8988T (cell line): ENCODE measurements at regions not wholly inside any gene's neighbourhood (a gene's known extent, or its start where the extent isn't known, plus 50 kb on each side); places are given as distances from the start of the nearest gene placed in this dataset.
"Not testable (repeated sequence)": the region's sequence is repeated elsewhere in the genome, so short reads cannot be mapped to it uniquely, and the experiment has no call there.

Experiments used
- DNase-seq: peaks from one replicate; pipeline ENCODE4 v3.0.0; 2011

DNA sequence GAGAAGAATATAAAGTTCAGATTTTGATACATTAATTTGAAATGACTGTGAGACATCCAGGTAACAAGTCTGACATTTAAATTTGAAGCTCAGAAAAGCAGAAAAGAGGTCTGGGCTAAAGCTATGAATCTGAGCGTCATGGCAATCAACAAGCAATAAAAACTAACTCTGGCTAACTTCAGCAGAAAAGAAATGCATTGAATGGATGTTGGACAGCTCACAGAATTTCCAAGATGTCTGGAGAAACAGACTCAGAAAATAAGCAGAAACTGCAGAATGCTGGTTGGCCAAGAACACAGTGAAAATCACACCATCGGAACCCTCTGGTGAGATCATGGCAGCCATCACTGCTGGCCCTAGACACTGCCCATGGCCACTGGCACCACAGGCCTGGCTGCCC is 366.6 kb downstream of the METTL4 start:
- no peak for DNase-seq

- no peak for DNase-seq
Observed at GRCh38 chr18:2207294-2207693, 364.0 kb downstream of the METTL4 start.

DNA sequence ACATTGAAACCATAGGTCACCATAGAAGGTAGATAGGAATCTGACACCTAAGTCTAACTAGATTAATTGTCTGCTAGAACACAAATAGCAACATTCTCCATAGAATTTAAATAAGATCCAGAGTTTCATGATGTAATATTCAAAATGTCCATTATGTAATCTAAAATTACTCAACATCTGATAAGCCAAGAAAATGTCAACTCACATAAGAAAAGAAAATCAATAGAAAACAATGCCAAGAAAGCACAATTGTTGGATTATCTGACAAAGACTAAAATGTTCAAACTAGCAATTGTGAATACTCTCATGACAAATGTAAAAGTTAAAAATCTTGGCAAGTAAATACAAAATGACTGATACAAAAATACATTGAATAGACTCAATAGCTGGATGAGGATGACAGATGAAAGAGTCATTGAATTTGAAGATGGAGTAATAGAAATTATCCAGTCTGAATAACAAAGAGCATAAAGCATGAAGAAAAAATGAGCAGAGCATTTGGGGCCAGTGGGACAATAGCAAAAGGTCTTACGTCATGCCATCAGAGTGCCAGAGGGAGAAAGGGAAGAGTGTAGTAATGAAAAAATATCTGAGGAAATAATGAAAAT is 358.6 kb downstream of the METTL4 start:
- no peak for DNase-seq

DNA sequence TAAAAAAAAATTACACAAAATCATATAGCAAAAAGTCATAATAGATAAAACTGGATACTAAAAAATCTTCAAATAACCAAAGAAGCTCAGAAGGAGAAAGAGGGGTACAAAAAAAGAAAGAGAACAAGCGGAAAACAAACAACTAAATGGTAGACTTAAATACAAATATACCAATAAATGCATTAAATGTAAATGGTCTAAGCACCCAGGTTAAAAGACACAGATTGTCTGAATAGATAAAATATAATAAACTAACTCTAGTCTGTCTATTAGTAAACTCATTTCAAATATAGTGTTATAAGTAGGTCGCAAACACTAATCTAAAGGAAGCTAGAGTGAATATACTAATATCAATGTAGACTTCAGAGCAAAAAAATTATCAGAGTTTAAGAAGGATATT is 357.4 kb downstream of the METTL4 start:
- DNase-seq, result no peak

DNA sequence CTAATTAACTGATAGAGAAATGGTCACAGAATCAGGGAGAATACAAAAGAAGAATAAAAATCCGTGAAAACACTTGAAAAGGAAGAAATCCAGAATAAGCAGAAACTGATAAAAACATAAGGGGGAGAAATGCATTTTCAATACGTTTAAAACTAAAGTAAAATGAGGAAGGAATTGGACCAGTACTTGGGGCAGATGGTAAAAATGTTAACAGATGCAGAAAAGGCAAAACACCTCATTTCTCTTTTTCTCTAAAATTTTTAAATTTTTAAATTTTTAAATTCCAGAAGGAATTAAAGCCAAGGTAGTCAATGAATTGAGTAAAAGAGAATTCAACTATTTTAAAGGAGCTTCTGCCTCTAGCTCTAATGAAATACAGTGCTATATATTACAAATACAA is 353.9 kb downstream of the METTL4 start:
- no peak for DNase-seq

- DNase-seq, result no peak
Observed at GRCh38 chr18:2218101-2218500, 353.2 kb downstream of the METTL4 start.

DNA sequence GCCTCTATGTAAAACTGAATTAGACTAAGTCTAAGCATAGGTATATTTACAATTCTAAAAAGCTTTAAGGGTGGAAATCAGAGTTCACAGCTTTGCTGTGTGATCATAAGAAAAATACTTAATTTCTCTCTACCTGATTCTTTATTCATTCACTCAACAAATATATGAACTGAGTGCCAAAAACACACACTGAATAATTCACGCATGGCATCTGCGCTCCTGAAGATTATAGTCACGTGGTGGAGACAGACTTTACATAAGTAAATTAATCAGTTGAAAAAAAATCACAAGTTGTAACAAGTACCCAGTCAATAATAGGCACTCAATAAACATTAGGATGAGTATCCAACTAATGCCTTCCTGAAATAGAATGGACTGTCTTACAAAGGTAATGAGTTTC is 351.6 kb downstream of the METTL4 start:
- no peak for DNase-seq

- no peak for DNase-seq
Observed at GRCh38 chr18:2222270-2223185, 348.8 kb downstream of the METTL4 start.

DNA sequence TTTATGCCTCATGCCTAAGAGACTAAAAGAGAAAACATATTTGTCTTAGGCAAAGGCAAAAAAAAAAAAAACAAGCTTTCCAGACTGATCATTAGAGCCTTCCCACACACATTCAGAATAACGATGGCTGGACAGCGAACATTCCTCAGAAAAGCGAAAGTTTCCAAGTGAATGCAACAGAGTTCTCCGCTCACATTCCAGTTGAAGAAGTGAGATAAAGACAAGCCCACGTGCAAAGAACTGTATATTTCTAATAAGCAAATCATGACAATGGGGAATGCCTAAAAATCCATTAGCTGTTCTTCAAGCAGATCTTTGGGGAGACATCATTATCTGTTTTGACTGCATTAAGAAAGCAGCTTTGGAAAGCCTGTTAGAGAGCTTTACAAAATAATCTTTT is 347.9 kb downstream of the METTL4 start:
- no peak for DNase-seq

GRCh38 chr18:2223849-2224248 is 347.5 kb downstream of the METTL4 start:
- no peak for DNase-seq

DNA sequence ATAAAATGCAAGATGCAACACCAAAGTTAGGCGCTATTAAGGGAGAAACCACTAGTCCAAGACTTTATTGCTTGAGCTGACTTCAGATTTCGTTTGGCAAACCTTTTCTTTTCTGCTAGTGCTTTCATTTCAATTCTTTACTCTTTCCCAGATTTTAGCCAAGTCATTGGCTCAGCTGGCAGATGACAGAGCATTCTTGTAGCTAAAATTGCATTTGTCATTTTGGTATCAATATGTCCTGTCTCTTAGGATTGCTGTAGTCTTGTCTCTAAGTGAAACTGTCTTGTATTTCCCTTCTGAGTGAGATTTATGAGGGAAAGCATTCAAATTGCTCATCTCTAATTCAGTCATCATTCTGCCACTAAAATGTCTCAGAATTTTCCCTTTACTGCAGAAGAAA is 335.1 kb downstream of the METTL4 start:
- no peak for DNase-seq

- no peak for DNase-seq
Observed at GRCh38 chr18:2237706-2238105, 333.6 kb downstream of the METTL4 start.

- no peak for DNase-seq
Observed at GRCh38 chr18:2240311-2240705, 331.0 kb downstream of the METTL4 start.

GRCh38 chr18:2244641-2245040 is 326.7 kb downstream of the METTL4 start:
- DNase-seq, result no peak

GRCh38 chr18:2247101-2247500 is 324.2 kb downstream of the METTL4 start:
- DNase-seq, result not testable (repeated sequence)

GRCh38 chr18:2254977-2255376 is 316.3 kb downstream of the METTL4 start:
- DNase-seq, result no peak

DNA sequence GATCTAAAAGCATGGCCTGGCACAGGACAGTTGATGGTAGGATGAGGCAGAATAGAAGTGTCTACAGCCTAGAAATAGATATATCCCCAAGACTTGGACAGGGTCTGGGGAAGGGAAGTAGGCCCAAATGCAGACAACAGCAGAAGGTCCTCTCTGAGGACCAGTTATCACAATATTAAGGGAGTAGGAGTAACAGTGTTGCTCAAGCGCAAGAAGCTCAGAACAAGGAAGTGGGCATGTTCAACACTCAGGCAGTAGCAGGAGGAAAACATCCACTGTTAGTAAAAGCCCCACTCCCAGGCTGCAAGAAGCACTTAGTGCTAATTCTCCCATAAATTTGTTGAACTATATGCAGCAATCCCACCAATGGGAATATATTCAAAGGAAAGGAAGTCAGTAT is 314.7 kb downstream of the METTL4 start:
- no peak for DNase-seq

GRCh38 chr18:2258954-2259353 is 312.4 kb downstream of the METTL4 start:
- no peak for DNase-seq

- DNase-seq, result no peak
Observed at GRCh38 chr18:2263303-2263890, 307.9 kb downstream of the METTL4 start.

DNA sequence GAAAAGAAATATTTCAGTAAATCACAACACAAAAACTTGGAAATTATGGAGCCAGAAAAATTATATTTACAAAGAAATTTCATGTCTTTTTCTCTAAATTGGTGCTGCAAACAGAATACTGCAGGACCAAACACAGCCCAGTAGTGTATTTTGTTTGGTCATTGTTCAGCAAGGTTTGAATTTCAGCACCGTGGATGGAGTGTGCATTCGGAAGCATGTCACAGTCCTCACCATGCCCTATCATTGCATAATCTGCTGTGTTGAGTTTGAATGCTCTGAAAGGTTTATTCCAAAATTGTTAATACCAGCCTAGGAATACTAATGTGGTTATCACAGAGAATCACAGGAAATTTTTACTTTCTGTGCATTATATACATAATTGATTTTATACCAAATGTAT is 296.7 kb downstream of the METTL4 start:
- DNase-seq, result no peak

DNA sequence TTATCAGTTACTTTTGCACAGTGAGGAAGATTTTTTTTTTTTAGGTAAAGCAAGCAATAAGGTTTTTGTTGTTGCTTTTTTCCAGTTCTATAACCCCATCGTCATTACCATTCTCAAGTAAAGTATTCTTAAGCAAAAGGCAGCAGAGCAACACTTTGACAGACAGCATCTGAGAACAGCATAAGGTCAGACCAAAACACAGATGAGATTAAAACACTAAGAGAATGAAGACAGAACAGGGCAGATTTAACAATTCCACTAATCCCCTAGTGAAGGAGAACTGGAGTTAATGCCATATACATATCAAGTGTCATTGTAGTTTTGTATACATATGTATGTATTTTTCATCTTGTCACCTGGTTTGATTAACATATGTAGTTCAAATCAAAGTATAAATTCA is 290.2 kb downstream of the METTL4 start:
- no peak for DNase-seq

- no peak for DNase-seq
Observed at GRCh38 chr18:2281523-2282199, 289.6 kb downstream of the METTL4 start.

DNA sequence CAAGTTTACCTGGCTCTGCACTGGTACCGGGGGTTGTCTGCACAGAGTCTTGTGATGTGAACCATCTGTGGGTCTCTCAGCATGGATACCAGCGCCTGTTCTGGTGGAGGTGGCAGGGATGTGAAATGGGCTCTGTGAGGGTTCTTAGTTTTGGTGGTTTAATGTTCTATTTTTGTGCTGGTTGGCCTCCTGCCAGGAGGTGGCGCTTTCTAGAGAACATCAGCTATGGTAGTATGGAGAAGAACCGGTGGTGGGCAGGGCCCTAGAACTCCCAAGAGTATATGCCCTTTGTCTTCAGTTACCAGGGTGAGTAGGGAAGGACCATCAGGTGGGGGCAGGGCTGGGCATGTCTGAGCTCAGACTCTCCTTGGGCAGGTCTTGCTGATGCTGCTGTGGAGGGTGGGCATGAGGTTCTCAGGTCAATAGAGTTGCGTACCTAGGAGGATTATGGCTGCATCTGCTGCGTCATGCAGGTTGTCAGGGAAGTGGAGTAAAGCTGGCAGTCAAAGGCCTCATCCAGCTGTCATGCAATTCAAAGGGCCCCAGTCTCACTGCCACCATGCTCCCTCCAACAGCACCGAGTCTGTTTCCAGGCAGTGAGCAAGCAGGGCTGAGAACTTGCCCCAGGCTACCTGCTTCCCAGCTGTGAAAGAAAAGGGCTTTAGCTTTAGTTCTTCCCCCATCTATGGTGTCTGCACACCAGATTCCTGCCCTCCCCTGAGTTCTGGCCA is 278.0 kb downstream of the METTL4 start:
- DNase-seq, result no peak
